Hepatocyte (in vitro differentiated cells): ENCODE measurements at regions not wholly inside any gene's neighbourhood (a gene's known extent, or its start where the extent isn't known, plus 50 kb on each side); places are given as distances from the start of the nearest gene placed in this dataset.

ENCODE experiments used
- DNase-seq: peaks from one replicate; pipeline ENCODE4 v3.0.0-alpha.2; 2016; ENCODE audit warnings: low spot score
- H2AFZ ChIP-seq: fragments of 200-600 bp; sonication (generic); 2 replicates; pipeline ENCODE4 v1.6.0; 2016; ENCODE audit warnings: antibody characterized with exemption, mild to moderate bottlenecking
- H3K27ac ChIP-seq: fragments of 200-600 bp; sonication (generic); 2 replicates; pipeline ENCODE4 v1.5.1; 2016; ENCODE audit warnings: mild to moderate bottlenecking
- H3K27me3 ChIP-seq: fragments of 200-600 bp; sonication (generic); 2 replicates; pipeline ENCODE4 v1.6.1; 2016
- H3K36me3 ChIP-seq: fragments of 200-600 bp; sonication (generic); replicated peaks from 2 replicates; pipeline ENCODE4 v1.5.1; 2016; ENCODE audit warnings: low read depth; ENCODE audit not compliant: insufficient read depth
- H3K4me1 ChIP-seq: fragments of 200-600 bp; sonication (generic); 2 replicates; pipeline ENCODE4 v1.5.1; 2016; ENCODE audit warnings: mild to moderate bottlenecking, moderate library complexity; ENCODE audit not compliant: insufficient read depth
- H3K4me2 ChIP-seq: fragments of 200-600 bp; sonication (generic); 2 replicates; pipeline ENCODE4 v1.6.0; 2016
- H3K4me3 ChIP-seq: fragments of 200-600 bp; sonication (generic); 2 replicates; pipeline ENCODE4 v1.5.1; 2016; ENCODE audit warnings: mild to moderate bottlenecking
- H3K79me2 ChIP-seq: fragments of 200-600 bp; sonication (generic); 2 replicates; pipeline ENCODE4 v1.6.0; 2017; ENCODE audit warnings: mild to moderate bottlenecking
- H3K9me2 ChIP-seq: fragments of 200-600 bp; sonication (generic); replicated peaks from 2 replicates; pipeline ENCODE4 v1.6.0; 2017; ENCODE audit warnings: mild to moderate bottlenecking; ENCODE audit not compliant: insufficient read depth
- H3K9me3 ChIP-seq: fragments of 200-600 bp; sonication (generic); 2 replicates; pipeline ENCODE4 v1.5.1; 2016; ENCODE audit warnings: low read depth, mild to moderate bottlenecking
- H4K20me1 ChIP-seq: fragments of 200-600 bp; sonication (generic); 2 replicates; pipeline ENCODE4 v1.6.0; 2016; ENCODE audit warnings: mild to moderate bottlenecking; ENCODE audit not compliant: insufficient read depth, poor library complexity, severe bottlenecking
- EZH2 ChIP-seq: fragments of 200-600 bp; sonication (generic); IDR thresholded peaks from 2 replicates; pipeline ENCODE4 v1.6.1; 2016; ENCODE audit warnings: antibody characterized with exemption, mild to moderate bottlenecking, borderline replicate concordance
- EZH2phosphoT487 ChIP-seq: fragments of 200-600 bp; sonication (generic); IDR thresholded peaks from one replicate; pipeline ENCODE4 v1.6.1; 2018; ENCODE audit warnings: antibody characterized with exemption, mild to moderate bottlenecking, low read depth, moderate library complexity; ENCODE audit not compliant: unreplicated experiment, severe bottlenecking
- WGBS: methylation state at CpG from one replicate; pipeline ENCODE4 v1.1.6; 2016; ENCODE audit warnings: low lambda C conversion rate; ENCODE audit errors: missing lambda C conversion rate; 5-methylcytosine and 5-hydroxymethylcytosine counted together
- TF ChIP-seq, protein P1 (sequence below): fragments of 200-600 bp; sonication (generic); IDR thresholded peaks from 2 replicates; pipeline ENCODE4 v1.5.1; 2016; ENCODE audit warnings: antibody characterized with exemption, mild to moderate bottlenecking; ENCODE audit not compliant: poor library complexity

DNA sequence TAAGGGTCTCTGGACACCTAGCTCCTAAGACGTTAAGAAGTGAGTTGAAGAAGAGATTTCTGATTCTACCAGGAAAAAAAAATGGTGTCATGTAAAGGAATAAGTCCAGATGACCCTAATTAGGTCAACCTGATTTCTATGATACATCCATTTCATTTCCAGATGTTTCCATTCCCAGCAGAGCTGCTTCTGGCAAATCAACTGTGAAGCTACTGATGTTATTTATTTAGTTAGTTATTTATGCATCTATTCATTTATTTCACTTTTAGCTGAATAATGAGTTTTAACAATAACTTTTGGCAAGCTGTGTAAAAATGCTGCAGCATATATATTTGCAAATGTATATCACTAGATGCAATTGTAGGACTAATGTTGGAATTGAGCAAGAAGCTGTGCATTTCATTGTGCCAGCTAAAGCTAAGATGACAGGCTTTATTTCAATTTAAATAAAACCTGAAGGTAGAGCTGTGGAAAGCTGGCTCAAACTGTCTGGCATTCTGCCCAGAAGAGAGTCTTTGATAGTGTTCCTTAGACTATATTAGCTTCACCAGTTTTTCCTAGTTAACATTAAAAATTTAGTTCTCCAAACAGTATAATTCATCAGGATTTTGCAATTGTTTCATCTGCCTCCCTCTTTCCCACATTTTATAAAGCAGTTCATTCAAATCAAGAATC lies 1164.4 kb upstream of the ADGRL4 start:
- peak; percentile 23 for DNase-seq
- Histone ChIP-seq H3K79me2 (no peaks in the 10 kb centered on the region), H4K20me1 (no peaks in the 10 kb centered on the region), H3K4me1 (no peaks in the 10 kb centered on the region), H2AFZ (no peak overlapping the region), H3K9me3 (no peaks in the 10 kb centered on the region), H3K27me3 (no peaks in the 10 kb centered on the region), H3K4me3 (no peak overlapping the region), H3K27ac (no peak overlapping the region), H3K36me3 (no peaks in the 10 kb centered on the region), H3K9me2 (no peaks in the 10 kb centered on the region), H3K4me2 (no peak overlapping the region)
- WGBS, result 95% methylated on average over 1 of the region's 1 CpG
- TF ChIP-seq EZH2phosphoT487, result no peak
- TF ChIP-seq, protein P1, sequence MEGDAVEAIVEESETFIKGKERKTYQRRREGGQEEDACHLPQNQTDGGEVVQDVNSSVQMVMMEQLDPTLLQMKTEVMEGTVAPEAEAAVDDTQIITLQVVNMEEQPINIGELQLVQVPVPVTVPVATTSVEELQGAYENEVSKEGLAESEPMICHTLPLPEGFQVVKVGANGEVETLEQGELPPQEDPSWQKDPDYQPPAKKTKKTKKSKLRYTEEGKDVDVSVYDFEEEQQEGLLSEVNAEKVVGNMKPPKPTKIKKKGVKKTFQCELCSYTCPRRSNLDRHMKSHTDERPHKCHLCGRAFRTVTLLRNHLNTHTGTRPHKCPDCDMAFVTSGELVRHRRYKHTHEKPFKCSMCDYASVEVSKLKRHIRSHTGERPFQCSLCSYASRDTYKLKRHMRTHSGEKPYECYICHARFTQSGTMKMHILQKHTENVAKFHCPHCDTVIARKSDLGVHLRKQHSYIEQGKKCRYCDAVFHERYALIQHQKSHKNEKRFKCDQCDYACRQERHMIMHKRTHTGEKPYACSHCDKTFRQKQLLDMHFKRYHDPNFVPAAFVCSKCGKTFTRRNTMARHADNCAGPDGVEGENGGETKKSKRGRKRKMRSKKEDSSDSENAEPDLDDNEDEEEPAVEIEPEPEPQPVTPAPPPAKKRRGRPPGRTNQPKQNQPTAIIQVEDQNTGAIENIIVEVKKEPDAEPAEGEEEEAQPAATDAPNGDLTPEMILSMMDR, result no peak
- no peak for TF ChIP-seq EZH2

DNA sequence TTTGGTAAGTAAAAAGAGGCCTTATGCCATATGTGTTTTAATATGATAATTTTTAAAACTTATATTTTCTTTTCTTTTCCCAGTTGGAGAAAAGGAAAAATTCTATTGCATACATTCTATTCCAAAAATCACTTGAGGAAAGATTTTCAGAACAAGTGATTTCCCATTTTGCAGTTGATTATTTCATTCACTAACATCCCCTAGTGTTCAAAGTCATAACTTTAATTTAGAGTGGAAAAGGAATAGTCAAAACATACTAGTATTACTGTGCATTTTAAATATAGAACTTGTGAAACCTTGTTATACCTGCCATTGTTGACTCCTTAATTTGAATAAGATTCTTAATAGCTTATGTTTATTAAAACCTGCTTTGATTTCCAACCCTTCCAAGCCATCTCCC lies 1157.6 kb upstream of the ADGRL4 start:
- H2AFZ ChIP-seq, result no peak overlapping the region
- H3K9me2 ChIP-seq, result no peaks in the 10 kb centered on the region
- no peak overlapping the region for H3K27ac ChIP-seq
- no peak overlapping the region for H3K4me2 ChIP-seq
- H3K36me3 ChIP-seq, result no peaks in the 10 kb centered on the region
- TF ChIP-seq EZH2phosphoT487, result no peak
- TF ChIP-seq, protein P1, result no peak
- no peaks in the 10 kb centered on the region for H3K79me2 ChIP-seq
- DNase-seq, result no peak
- no peaks in the 10 kb centered on the region for H3K9me3 ChIP-seq
- no peaks in the 10 kb centered on the region for H4K20me1 ChIP-seq
- H3K4me3 ChIP-seq, result no peak overlapping the region
- H3K4me1 ChIP-seq, result no peaks in the 10 kb centered on the region
- no peaks in the 10 kb centered on the region for H3K27me3 ChIP-seq

DNA sequence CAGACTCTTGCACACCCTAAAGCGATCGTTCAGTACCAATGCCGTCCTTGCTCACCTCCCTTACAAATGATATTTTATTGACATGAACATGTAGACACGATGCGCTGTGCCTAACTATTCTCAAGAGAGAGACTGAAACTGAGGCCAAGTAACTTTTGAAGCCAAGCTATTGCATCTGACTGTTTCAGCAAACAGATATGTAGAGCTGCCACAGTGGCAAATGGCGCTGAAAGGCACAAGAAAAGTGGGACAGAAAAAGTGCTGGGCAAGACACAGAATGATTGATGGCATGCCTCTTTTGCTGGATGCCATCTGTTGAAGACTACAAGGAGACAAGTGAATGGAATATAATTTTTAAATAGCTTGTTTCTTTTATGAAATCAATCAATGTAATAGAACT lies 1157.2 kb upstream of the ADGRL4 start:
- no peaks in the 10 kb centered on the region for H3K9me3 ChIP-seq
- TF ChIP-seq, protein P1, result no peak
- no peak for TF ChIP-seq EZH2
- no peak for TF ChIP-seq EZH2phosphoT487
- H3K4me2 ChIP-seq, result no peak overlapping the region
- no peak for DNase-seq
- H3K79me2 ChIP-seq, result no peaks in the 10 kb centered on the region
- no peak overlapping the region for H3K4me3 ChIP-seq
- H3K9me2 ChIP-seq, result no peaks in the 10 kb centered on the region
- H3K36me3 ChIP-seq, result no peaks in the 10 kb centered on the region
- no peaks in the 10 kb centered on the region for H4K20me1 ChIP-seq
- no peak overlapping the region for H3K27ac ChIP-seq
- H2AFZ ChIP-seq, result no peak overlapping the region
- H3K27me3 ChIP-seq, result no peaks in the 10 kb centered on the region
- H3K4me1 ChIP-seq, result no peaks in the 10 kb centered on the region
- 97% methylated on average over 6 of the region's 6 CpGs for WGBS

DNA sequence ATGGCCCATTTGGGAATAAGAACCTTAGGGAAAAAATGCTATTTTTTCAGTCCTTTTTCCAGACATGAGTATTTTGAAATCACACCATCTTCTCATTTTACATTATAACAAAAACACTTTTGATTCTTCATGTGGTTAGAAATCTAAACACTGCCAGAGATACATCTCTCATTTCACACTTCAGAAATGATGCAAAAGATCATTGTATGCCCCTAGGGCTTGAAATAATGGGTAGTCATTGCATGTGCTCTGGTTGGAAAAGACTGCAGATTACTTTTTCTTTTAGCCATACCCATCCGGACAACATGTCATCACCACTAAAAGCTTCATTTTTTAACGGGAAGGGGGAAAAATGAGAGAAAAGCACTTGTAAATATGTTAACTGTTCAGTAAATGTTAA lies 1152.2 kb upstream of the ADGRL4 start:
- Histone ChIP-seq H3K79me2 (no peaks in the 10 kb centered on the region), H2AFZ (no peak overlapping the region), H3K4me3 (no peak overlapping the region), H4K20me1 (no peaks in the 10 kb centered on the region), H3K4me1 (no peaks in the 10 kb centered on the region), H3K27me3 (no peaks in the 10 kb centered on the region), H3K27ac (no peak overlapping the region), H3K4me2 (no peak overlapping the region), H3K9me2 (no peaks in the 10 kb centered on the region), H3K36me3 (no peaks in the 10 kb centered on the region), H3K9me3 (no peaks in the 10 kb centered on the region)
- 81% methylated on average over 2 of the region's 2 CpGs for WGBS
- no peak for DNase-seq
- TF ChIP-seq EZH2phosphoT487 (no peak), EZH2 (no peak)
- TF ChIP-seq, protein P1, result no peak
